GM21717 (cell line): ENCODE measurements at regions not wholly inside any gene's neighbourhood (a gene's known extent, or its start where the extent isn't known, plus 50 kb on each side); places are given as distances from the start of the nearest gene placed in this dataset.
"Not testable (repeated sequence)": the region's sequence is repeated elsewhere in the genome, so short reads cannot be mapped to it uniquely, and the experiment has no call there.

ENCODE experiments used
- ATAC-seq: cut with Tn5 transposase; IDR thresholded peaks from one replicate; pipeline ENCODE4 v1.9.1; 2021; ENCODE audit warnings: mild to moderate bottlenecking, moderate library complexity; ENCODE audit not compliant: unreplicated experiment

DNA sequence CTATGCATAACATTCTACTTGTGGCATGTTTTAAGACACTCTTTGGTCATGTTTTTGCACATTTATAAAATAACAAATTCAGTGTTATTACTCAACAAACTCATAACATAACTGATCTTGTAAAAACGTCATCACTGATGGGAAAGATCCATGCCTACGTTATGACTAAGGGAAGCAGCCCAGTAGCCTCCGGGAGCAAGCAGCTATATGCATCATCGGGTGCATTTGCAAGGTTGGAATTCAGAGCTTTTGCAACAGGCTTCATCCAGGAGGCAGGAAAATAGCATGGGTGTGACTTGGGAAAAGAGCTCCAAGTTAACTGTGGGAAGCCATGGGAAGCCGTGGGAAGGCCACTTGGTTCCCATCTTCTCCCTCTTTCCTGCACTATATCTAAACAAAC lies 271.6 kb upstream of the SGK1 start:
- no peak for ATAC-seq

DNA sequence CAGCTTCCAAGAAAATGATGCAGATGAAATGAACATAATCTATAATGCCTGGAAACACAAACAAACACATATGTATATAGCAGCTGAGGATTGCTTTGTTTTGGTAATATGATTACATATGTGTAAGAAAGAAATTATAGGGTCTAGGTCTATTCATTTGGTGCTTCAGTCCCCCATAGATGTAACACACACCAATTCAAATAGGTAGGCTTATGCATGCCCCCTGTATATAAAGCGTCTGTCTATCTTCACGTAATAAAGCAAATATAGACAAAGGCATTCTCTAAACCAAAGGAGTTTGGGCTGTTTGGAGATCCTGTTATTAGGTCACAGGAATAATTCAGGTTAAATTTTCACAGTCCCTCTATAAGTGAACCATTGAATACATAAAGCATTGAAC lies 270.4 kb upstream of the SGK1 start:
- ATAC-seq = no peak

- no peak for ATAC-seq
Observed at GRCh38 chr6:134585517-134585873, 267.6 kb upstream of the SGK1 start.

DNA sequence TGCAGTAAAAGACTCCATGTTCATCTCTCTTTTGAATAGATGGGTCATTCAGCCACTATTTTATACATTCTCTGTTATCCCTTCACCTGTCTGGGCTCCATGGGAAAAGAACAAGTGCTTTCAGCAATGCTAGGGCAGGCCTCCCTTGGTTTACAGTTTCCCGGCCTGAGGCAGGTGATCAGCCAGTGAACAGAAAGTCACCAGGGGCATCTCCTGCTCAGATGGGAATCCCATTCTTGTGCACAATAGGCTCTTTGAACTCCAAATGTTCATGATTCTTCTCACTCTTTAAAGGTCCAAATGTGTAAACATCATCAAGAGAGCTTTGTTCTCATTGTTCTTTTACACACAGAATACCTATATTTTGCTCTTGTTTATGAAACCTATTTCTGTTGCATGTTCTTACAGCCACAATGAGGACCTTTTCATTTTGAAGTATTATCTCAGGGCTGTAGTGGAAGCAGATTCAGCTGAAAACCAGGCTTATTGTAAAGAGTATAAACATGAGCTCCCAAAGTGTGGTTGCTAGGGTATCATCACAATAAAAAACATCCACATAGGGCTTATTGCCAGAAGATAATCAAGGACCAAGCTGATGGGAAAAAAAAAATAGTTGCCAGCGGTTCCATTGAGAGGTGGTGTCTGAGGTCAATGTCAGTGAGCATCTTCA lies 267.1 kb upstream of the SGK1 start:
- ATAC-seq = no peak

GRCh38 chr6:134577998-134578397 lies 260.1 kb upstream of the SGK1 start:
- ATAC-seq = no peak

GRCh38 chr6:134575221-134575620 lies 257.3 kb upstream of the SGK1 start:
- ATAC-seq = no peak

DNA sequence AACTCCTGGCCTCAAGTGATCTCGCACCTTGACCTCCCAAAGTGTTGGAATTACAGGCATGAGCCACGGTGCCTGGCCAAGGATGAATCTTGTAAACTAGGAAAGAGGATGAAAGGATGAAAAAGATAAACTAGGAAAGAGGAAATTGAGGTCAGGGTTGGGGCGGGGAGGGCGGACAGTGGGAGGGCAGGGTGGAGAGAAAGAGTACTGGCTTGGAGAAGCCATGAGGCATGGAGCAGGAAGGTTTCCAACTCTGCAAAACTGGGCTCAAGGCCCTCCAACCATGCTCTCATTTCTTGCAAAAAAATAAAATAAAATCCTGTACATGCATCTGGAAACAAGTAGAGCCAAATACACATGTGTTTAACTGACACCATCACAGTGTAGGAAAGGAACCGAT lies 256.6 kb upstream of the SGK1 start:
- no peak for ATAC-seq

GRCh38 chr6:134569996-134570395 lies 252.1 kb upstream of the SGK1 start:
- not testable (repeated sequence) for ATAC-seq

DNA sequence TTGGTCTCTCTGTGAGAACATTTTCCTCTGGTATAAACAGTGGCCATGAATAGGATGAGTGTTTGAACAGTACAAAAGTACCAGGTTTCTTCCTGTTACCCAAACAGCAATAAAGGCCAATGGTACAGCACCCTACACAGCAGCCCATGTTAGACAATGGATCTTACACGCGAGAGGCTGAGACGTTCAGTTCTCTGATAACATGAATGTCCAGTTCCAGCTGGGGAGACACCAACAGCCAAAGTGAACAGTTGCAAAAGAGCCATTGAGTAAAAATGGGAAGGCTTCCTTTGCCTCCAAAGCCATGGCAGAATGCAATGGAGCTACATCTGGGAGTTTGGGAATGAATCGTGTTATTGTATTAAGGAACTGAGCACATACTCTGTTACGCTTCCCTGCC lies 246.8 kb upstream of the SGK1 start:
- no peak for ATAC-seq

DNA sequence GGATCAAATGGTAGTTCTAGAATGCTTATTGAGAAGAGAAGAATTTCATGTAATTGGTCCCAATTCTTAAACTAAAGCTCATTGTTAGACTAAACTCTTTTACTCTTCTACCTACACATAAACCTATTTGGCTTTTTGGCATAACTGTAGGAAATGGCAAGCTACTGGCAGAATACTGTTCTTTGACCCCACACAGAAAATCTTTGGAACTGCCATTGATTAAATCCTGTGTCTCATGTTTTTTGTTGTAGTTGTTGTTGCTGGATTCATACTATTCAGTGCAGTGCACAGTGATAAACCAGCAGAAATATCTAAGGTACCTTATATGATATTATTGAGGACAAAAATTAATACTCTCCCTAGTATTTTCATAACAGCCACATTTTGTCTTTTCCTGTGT lies 242.1 kb upstream of the SGK1 start:
- ATAC-seq = no peak

GRCh38 chr6:134557509-134557908 lies 239.6 kb upstream of the SGK1 start:
- no peak for ATAC-seq

- ATAC-seq = no peak
Observed at GRCh38 chr6:134555672-134556071, 237.8 kb upstream of the SGK1 start.

GRCh38 chr6:134553936-134554335 lies 236.0 kb upstream of the SGK1 start:
- no peak for ATAC-seq

- no peak for ATAC-seq
Observed at GRCh38 chr6:134551245-134551960, 233.5 kb upstream of the SGK1 start.

DNA sequence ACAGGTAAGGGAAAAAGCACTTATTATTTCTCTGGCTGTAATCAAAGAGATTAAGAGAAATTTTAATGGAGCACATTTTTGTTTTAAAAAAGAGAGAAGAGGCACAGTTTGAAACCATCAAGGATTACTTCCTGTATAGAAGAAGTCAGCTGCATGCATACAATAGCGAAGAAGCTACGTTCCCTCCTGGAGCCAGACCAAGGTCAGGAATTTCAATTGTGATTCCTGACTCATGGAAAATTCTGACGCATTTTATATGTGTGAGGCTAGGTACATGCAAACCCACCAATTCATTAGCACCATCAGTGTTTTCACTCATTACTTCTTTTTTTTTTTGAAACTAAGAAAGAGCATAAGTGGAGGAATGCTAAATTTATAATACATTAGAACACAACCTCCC lies 232.7 kb upstream of the SGK1 start:
- no peak for ATAC-seq

DNA sequence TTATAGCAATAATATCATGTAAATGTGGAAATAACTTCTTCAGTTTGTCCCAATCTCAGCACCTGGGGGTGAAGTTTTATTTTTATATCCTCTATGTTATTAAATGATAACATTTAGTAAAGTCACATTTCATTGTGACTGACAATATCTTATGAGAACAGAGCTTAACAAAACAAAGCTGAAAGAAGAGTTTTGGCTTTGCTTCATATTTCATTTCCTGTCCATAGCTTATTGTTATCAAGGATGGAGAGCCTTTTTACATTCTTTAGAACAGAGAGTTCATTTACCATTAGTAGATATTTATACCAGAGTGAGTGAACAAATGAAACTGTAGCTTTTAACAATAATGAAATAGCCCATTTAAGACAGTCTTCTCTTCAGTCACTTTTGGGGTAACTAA lies 231.9 kb upstream of the SGK1 start:
- no peak for ATAC-seq

DNA sequence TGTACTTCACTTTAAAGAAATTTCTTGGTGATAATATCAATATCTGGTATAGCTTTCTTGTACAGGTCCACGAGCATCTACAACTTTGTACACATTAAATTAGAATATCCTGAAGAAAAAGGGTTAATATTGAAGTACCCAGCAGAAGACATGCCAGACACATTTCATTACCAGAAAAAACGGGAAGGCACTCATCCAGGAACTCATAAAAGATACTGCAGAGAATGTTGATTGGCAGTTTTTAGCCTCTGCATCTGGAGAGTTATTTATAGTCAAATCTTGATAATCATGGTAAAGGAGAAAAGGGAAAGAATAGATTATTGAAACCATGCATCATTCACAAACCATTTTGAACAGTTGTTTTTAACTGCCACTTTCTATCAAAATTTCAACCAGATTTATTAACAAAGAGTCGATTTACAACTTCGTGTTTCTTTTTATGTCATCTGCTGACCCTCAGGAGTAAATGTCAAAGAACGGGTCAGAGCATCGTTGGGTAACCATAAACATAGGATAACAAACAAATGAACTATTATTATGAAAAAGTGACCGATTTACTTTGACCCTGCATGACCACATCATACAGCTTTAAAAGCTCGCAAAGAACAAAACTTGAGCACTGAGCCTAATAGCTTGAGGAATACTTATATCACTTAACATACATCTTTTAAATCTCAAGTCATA lies 229.2 kb upstream of the SGK1 start:
- no peak for ATAC-seq

GRCh38 chr6:134544737-134545136 lies 226.8 kb upstream of the SGK1 start:
- no peak for ATAC-seq

DNA sequence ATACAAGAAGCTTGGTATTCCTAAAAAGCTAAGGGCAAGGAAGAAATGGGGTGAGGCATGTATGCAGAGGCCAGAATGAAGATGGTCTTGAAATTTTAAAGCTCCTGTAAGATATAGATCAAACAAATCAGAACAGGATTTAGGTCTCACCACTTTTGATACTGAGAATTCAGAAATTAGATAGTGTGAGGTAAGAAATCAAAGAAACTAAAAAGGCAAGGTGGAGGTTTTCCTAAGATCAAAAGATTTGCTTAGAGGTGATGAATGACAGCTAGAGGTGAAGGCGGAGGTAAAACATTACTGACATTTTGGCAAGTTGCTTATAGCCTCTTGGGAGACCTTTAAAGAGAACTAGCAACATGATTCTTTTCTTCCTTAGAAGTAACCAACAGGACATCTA lies 225.2 kb upstream of the SGK1 start:
- ATAC-seq = no peak

DNA sequence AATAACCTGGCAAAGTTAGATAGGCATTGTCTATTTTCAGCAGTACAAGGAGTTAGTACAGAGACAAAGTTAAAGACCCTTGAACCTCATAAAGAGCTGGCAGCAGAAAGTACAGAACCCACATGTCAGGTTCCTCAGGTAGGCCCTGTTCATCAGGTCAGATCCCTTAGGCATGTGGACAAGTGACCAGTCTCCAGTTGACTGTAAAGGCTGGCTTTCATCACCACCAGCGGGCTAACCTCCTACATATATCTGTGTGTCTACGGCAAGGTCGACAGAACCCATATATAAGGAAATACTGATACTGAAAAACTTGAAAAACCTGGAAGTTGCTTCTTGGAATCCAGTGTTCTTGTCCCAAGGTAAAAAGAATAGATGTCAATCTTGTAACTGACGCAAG lies 223.1 kb upstream of the SGK1 start:
- no peak for ATAC-seq

- ATAC-seq = no peak
Observed at GRCh38 chr6:134539865-134540323, 222.0 kb upstream of the SGK1 start.

GRCh38 chr6:134537765-134538164 lies 219.9 kb upstream of the SGK1 start:
- ATAC-seq = not testable (repeated sequence)
